BJ (cell line): ENCODE measurements at regions not wholly inside any gene's neighbourhood (a gene's known extent, or its start where the extent isn't known, plus 50 kb on each side); places are given as distances from the start of the nearest gene placed in this dataset.

Experiments used
- CTCF ChIA-PET: fragments of 350-600 bp; formaldehyde crosslinking; extraction: SDS; loops from one replicate; lab custom pipeline; 2021; ENCODE audit warnings: antibody characterized with exemption, inconsistent platforms; lab: Yijun Ruan, JAX
- POLR2A ChIA-PET: fragments of 300-600 bp; sonication (Branson Sonifier 250); formaldehyde crosslinking; extraction: SDS; loops from one replicate; lab custom pipeline; 2021; ENCODE audit warnings: antibody characterized with exemption; lab: Charles Lee
- DNase-seq: peaks from one replicate; pipeline ENCODE4 v3.0.0-alpha.2; 2011; ENCODE audit warnings: low read depth
- H3K27me3 ChIP-seq: 2 replicates; pipeline ENCODE4 v1.6.0; 2011; ENCODE audit warnings: low read length; ENCODE audit not compliant: control insufficient read depth, insufficient read depth
- H3K36me3 ChIP-seq: 2 replicates; pipeline ENCODE4 v1.5.1; 2011; ENCODE audit warnings: low read length; ENCODE audit not compliant: control insufficient read depth, insufficient read depth
- H3K4me3 ChIP-seq: 2 replicates; pipeline ENCODE4 v1.5.1; 2011; ENCODE audit warnings: low read depth, mild to moderate bottlenecking, control low read depth, low read length
- TF ChIP-seq, protein P1 (sequence below): IDR thresholded peaks from 2 replicates; pipeline ENCODE4 v1.5.1; 2011; ENCODE audit warnings: low read depth, mild to moderate bottlenecking, control low read depth, inconsistent platforms, low read length, moderate library complexity; ENCODE audit not compliant: insufficient read depth

DNA sequence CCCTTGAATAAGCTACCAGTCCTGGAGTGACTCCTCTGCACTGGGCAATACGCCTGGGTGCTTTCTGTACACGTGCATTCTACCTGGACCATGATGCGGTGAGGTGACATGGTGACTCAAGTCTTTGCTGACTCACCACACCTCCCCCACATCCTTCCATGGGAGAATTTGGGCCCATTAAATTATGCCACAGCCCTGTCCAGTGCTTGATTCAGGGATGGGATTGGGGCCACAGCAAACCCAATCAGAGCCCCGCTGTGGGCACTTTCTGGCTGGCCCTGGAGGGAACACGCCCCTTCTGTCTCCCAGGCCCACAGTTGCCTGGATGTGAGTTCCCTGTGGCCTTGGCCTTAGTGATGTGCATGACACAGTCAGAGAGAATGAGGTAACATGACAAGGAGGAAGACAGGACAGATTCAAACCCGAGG is 86.9 kb downstream of the LRRC30 start:
- no peak overlapping the region for H3K4me3 ChIP-seq
- DNase-seq: no peak
- TF ChIP-seq, protein P1, sequence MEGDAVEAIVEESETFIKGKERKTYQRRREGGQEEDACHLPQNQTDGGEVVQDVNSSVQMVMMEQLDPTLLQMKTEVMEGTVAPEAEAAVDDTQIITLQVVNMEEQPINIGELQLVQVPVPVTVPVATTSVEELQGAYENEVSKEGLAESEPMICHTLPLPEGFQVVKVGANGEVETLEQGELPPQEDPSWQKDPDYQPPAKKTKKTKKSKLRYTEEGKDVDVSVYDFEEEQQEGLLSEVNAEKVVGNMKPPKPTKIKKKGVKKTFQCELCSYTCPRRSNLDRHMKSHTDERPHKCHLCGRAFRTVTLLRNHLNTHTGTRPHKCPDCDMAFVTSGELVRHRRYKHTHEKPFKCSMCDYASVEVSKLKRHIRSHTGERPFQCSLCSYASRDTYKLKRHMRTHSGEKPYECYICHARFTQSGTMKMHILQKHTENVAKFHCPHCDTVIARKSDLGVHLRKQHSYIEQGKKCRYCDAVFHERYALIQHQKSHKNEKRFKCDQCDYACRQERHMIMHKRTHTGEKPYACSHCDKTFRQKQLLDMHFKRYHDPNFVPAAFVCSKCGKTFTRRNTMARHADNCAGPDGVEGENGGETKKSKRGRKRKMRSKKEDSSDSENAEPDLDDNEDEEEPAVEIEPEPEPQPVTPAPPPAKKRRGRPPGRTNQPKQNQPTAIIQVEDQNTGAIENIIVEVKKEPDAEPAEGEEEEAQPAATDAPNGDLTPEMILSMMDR: no peak
- ChIA-PET CTCF (no interaction called here), POLR2A (no interaction called here)
- no peaks in the 10 kb centered on the region for H3K27me3 ChIP-seq
- H3K36me3 ChIP-seq: no peaks in the 10 kb centered on the region

DNA sequence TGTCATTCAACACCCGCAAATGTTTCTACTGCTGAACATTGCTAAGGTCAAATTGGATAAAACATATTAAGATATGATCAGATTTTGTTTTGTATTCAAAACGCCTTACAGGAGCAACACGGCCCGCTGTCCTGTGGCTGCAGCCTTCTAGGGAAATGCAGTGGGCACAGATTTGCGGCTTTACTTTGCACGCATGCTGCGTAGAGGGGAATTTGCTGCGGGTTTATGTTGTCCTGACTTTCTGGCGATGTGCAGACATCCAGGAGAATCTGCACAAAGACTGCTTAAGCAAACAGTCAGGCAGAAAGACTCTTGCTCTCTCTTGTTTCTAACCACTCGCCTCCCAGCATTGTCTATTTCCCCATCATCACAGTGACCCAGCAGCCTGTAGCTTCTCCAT is 88.3 kb downstream of the LRRC30 start:
- POLR2A ChIA-PET: no interaction called here

DNA sequence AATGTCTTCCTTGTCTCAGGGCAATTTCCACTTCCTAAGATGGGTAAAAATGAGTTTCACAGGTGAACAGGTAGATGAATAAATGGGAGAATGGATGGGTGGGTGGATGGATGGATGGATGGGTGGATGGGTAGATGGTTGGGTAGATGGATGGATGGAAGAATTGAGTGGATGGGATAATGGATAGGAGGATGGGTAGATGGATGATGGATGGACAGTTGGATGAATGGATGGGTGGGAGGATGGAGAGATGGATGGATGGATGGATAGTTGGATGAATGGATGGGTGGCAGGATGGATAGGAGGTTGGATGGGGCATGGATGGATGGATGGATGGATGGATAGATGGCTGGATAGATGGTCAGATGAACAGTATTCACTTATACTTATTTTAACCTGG is 90.9 kb downstream of the LRRC30 start:
- no peak overlapping the region for H3K4me3 ChIP-seq
- DNase-seq: no peak
- ChIA-PET CTCF (interaction anchor here (1.2 kb wide), 1 partner anchor 22 kb away, joined by 4 read pairs; no protein-coding TSS in a partner anchor), POLR2A (no interaction called here)
- TF ChIP-seq, protein P1: no peak
- no peaks in the 10 kb centered on the region for H3K27me3 ChIP-seq
- no peaks in the 10 kb centered on the region for H3K36me3 ChIP-seq

More for the DNA sequence above, 88.3 kb downstream of the LRRC30 start:
- Histone ChIP-seq H3K36me3 (no peaks in the 10 kb centered on the region), H3K4me3 (no peak overlapping the region), H3K27me3 (no peaks in the 10 kb centered on the region)
- CTCF ChIA-PET: interaction anchor here (1.4 kb wide), 1 partner anchor 13 kb away, joined by 3 read pairs; no protein-coding TSS in a partner anchor
- DNase-seq: no peak
- TF ChIP-seq, protein P1: no peak

DNA sequence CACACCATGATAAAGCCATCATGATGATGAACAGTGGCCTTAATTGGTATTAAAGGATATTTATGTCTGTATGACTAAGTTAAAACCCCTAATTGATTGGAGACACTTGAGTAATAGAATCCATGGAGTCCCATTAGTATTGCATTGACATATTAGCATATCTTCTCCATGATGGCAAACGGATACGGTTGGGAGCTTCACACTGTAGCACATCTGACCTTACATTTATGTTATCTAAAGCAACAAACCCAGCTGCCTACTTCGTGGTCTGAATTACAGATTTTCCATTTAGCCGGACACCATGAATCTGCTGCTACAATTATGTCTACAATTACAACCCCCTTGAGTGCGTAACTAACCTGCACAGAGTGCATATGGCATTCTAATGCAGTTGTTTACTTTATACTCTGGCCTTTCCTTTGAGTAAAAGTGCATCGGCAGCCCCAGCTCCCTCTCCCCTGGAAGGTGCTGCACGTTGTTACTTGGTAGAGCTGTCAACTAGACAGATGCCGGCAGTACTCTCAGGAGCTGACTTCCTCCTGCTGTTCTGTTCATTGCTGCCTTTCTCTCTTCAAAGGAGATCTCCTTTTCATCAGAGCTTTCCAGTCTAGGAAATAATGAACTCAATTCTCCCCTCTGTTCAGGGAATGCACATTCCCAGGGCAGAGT is 92.1 kb downstream of the LRRC30 start:
- ChIA-PET POLR2A (no interaction called here), CTCF (interaction anchor here (1.1 kb wide), 1 partner anchor 9 kb away, joined by 3 read pairs; no protein-coding TSS in a partner anchor)
- DNase-seq: no peak
- Histone ChIP-seq H3K27me3 (no peaks in the 10 kb centered on the region), H3K36me3 (no peaks in the 10 kb centered on the region), H3K4me3 (no peak overlapping the region)
- TF ChIP-seq, protein P1: no peak

DNA sequence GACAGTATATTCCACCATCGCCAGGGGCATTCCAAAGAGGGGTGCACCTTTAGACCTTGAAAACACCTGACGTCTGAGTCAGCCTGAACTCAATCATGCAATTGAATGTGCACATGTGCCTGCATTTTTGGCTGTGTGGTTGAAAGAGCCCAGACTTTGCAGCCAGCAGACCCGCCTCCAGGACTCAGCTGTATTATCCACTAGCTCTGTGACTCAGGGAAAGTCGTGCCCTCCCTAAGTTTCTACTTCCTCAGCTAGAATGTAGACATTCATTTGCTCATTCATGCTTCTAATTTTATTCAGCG is 94.2 kb downstream of the LRRC30 start:
- no peak overlapping the region for H3K4me3 ChIP-seq
- no peaks in the 10 kb centered on the region for H3K36me3 ChIP-seq
- H3K27me3 ChIP-seq: no peaks in the 10 kb centered on the region
- TF ChIP-seq, protein P1: no peak
- DNase-seq: no peak
- POLR2A ChIA-PET: no interaction called here
- CTCF ChIA-PET: no interaction called here
